ENCODE measurements at regions not wholly inside any gene's neighbourhood (a gene's known extent, or its start where the extent isn't known, plus 50 kb on each side); places are given as distances from the start of the nearest gene placed in this dataset.
"Not testable (repeated sequence)": the region's sequence is repeated elsewhere in the genome, so short reads cannot be mapped to it uniquely, and the experiment has no call there.

GRCh38 chr12:131399000-131399399 lies 311.9 kb upstream of the SFSWAP start:
- no peak for DNase-seq

- DNase-seq = not testable (repeated sequence)
These were observed 310.1 kb upstream of the SFSWAP start for GRCh38 chr12:131400668-131401294.

GRCh38 chr12:131401907-131402633 lies 308.8 kb upstream of the SFSWAP start:
- DNase-seq = not testable (repeated sequence)

GRCh38 chr12:131402781-131403396 lies 308.0 kb upstream of the SFSWAP start:
- DNase-seq = no peak

GRCh38 chr12:131403676-131404075 lies 307.2 kb upstream of the SFSWAP start:
- DNase-seq = no peak

GRCh38 chr12:131404705-131405104 lies 306.2 kb upstream of the SFSWAP start:
- DNase-seq = no peak

- no peak for DNase-seq
These were observed 303.5 kb upstream of the SFSWAP start for GRCh38 chr12:131407221-131408035.

GRCh38 chr12:131408036-131408365 lies 302.9 kb upstream of the SFSWAP start:
- no peak for DNase-seq

- no peak for DNase-seq
These were observed 302.4 kb upstream of the SFSWAP start for GRCh38 chr12:131408484-131408883.

- no peak for DNase-seq
These were observed 301.7 kb upstream of the SFSWAP start for GRCh38 chr12:131409211-131409610.

GRCh38 chr12:131411827-131412226 lies 299.1 kb upstream of the SFSWAP start:
- not testable (repeated sequence) for DNase-seq

- DNase-seq = no peak
These were observed 297.9 kb upstream of the SFSWAP start for GRCh38 chr12:131413006-131413405.

GRCh38 chr12:131413471-131413870 lies 297.4 kb upstream of the SFSWAP start:
- no peak for DNase-seq

- DNase-seq = not testable (repeated sequence)
These were observed 296.6 kb upstream of the SFSWAP start for GRCh38 chr12:131414155-131414922.

GRCh38 chr12:131415781-131416180 lies 295.1 kb upstream of the SFSWAP start:
- no peak for DNase-seq

- DNase-seq = no peak
These were observed 292.8 kb upstream of the SFSWAP start for GRCh38 chr12:131418121-131418520.

GRCh38 chr12:131418884-131419283 lies 292.0 kb upstream of the SFSWAP start:
- no peak for DNase-seq

- no peak for DNase-seq
These were observed 289.9 kb upstream of the SFSWAP start for GRCh38 chr12:131420867-131421447.

- no peak for DNase-seq
These were observed 289.2 kb upstream of the SFSWAP start for GRCh38 chr12:131421509-131422186.

- no peak for DNase-seq
These were observed 288.7 kb upstream of the SFSWAP start for GRCh38 chr12:131422187-131422520.

GRCh38 chr12:131422744-131423143 lies 288.1 kb upstream of the SFSWAP start:
- no peak for DNase-seq

- no peak for DNase-seq
These were observed 286.6 kb upstream of the SFSWAP start for GRCh38 chr12:131424270-131424669.
